ENCODE measurements at regions not wholly inside any gene's neighbourhood (a gene's known extent, or its start where the extent isn't known, plus 50 kb on each side); places are given as distances from the start of the nearest gene placed in this dataset.
"Not testable (repeated sequence)": the region's sequence is repeated elsewhere in the genome, so short reads cannot be mapped to it uniquely, and the experiment has no call there.

DNA sequence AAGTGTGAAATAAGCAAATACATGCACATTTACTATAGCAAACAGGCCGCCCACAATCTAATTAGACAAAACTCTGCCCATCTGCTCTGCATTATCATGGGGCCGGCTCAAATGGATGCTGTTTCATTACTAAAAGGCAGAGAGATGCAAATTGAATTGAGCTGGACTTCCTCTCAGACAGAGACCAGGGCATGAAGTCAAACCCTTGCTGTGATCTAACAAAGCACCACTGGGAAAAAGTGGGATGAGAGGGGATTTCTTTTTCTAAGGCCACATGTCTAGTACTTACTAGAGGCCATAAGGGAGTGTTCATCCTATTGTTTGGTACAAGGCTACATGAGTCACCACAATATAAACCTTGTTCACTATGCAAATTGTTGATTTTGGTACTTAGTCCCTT is 614.7 kb downstream of the ISL1 start:
- H3K27ac ChIP-seq = no peak overlapping the region
- no peaks in the 10 kb centered on the region for H3K27me3 ChIP-seq (replicated peaks)
- DNase-seq (ENCODE audit: low read depth in 1 of 2, low spot score in 2 of 2) = no peak
- H3K36me3 ChIP-seq = no peaks in the 10 kb centered on the region
- no peaks in the 10 kb centered on the region for H3K9me3 ChIP-seq (replicated peaks)
- H3K4me3 ChIP-seq = no peak overlapping the region
- no peaks in the 10 kb centered on the region for H3K4me1 ChIP-seq (replicated peaks)

DNA sequence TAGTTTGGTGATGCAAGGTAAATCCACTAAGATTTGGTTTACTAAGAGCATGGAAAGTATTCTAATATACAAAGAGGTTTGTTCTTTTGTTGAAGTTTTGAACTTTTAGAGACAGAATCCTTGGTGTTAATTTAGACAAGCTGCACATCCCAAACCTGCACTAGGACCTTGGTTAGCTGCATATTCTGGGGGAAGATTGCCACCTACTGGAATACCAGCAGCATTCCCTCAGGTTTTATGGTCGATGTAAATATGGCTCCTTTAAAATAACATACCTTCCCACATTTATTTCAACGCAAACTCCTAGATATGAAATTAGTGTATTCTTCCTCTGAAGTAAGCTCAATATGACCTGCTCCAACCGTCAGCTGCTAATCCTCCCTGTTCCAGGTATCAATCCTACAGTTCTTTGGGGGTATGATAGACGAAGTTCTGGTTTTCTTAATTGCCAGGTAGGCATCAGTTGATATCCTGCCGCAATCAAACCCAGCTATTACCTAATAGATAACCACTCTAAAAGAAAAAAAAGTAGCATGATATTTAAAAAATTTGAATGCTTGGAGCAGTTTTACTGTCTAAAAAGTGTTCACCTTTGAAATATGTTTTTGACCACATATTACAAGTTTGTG is 624.1 kb downstream of the ISL1 start:
- no peaks in the 10 kb centered on the region for H3K36me3 ChIP-seq
- H3K4me3 ChIP-seq = no peak overlapping the region
- DNase-seq (ENCODE audit: low read depth in 1 of 2, low spot score in 2 of 2) = peak in 1 of 2 experiments; percentile 12
- H3K9me3 ChIP-seq (replicated peaks) = no peaks in the 10 kb centered on the region
- H3K4me1 ChIP-seq (replicated peaks) = no peaks in the 10 kb centered on the region
- no peak overlapping the region for H3K27ac ChIP-seq
- H3K27me3 ChIP-seq (replicated peaks) = no peaks in the 10 kb centered on the region

DNA sequence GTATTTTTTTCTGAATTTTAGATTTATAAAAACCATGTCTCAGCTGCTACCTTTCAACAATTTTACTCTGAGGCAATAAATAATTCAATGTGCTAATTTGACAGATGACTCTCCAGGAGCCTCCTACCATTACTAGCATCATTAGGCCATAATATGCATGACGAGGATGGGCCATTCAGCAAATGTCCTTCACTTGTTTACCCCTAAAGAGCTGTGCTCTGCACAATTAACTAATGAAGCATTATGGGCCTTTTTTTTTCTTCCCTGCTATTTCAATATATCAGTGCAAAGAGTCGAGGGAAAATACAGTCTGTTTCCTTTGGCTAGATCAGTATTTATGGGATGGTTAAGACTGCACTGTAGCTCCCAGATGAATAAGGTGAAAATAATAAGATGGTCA is 627.2 kb downstream of the ISL1 start:
- H3K4me3 ChIP-seq = no peak overlapping the region
- no peaks in the 10 kb centered on the region for H3K4me1 ChIP-seq (replicated peaks)
- DNase-seq (ENCODE audit: low read depth in 1 of 2, low spot score in 2 of 2) = no peak
- no peak overlapping the region for H3K27ac ChIP-seq
- no peaks in the 10 kb centered on the region for H3K27me3 ChIP-seq (replicated peaks)
- no peaks in the 10 kb centered on the region for H3K36me3 ChIP-seq
- no peaks in the 10 kb centered on the region for H3K9me3 ChIP-seq (replicated peaks)

DNA sequence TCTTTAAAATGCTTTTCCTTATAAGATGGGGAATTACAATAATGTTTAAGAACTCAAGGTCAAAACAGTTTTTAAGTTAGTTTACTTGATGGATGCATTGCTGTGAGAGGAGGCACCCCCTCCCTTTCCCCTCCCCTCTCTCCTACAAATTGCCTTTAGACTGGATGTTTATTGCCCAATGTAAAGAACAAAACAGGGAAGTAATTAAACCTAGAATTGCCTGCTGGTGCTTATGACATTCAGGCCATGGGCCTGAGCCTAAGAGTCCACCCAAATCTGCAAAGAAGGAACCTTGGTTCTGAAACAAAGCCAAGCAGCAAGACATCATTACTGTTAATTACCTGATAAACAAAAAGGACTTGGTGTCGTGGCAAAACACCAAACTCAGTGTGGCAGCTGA is 630.3 kb downstream of the ISL1 start:
- Histone ChIP-seq H3K9me3 (replicated peaks) (no peaks in the 10 kb centered on the region), H3K27ac (no peak overlapping the region), H3K36me3 (no peaks in the 10 kb centered on the region), H3K27me3 (replicated peaks) (no peaks in the 10 kb centered on the region), H3K4me3 (no peak overlapping the region), H3K4me1 (replicated peaks) (no peaks in the 10 kb centered on the region)
- no peak for DNase-seq (ENCODE audit: low read depth in 1 of 2, low spot score in 2 of 2)

DNA sequence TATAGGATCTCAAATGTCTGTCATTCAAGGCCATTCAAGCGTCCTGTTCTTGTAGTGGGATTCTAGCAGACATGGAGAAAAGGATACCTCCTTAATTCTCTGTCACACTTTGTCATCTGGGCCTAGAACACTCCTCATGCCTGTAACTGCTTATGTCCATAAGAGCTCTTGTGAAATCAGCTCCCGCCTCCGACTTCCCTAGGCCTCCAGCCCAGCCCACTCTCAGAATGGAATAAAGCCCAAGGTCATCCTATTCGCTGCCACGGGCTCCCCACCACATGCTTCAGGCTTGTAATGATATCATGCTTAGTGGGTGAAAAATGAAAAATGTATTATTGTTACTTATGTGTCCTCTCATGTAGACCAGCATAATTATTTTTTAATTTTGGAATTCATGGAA is 632.5 kb downstream of the ISL1 start:
- Histone ChIP-seq H3K4me3 (no peak overlapping the region), H3K27ac (no peak overlapping the region), H3K4me1 (replicated peaks) (no peaks in the 10 kb centered on the region), H3K27me3 (replicated peaks) (no peaks in the 10 kb centered on the region), H3K36me3 (no peaks in the 10 kb centered on the region), H3K9me3 (replicated peaks) (no peaks in the 10 kb centered on the region)
- no peak for DNase-seq (ENCODE audit: low read depth in 1 of 2, low spot score in 2 of 2)

DNA sequence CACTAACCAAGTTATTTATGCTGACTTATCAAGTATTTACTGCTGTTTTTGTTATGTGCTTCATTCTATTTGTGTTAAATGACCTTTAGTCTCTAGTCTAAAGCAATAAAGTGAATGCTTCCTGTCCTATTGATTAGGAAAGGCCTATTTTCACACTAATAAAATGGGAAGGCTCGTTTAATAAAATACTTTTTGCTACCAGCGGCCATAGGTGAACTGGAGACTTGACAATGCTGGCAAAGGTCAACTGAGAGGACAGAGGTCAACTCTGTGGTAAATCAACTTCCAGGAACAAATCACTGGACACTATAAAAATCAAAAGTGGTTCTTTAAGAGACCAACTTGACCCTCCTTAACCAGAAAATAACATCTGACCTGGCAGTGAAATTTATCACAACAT is 634.3 kb downstream of the ISL1 start:
- no peak overlapping the region for H3K4me3 ChIP-seq
- H3K9me3 ChIP-seq (replicated peaks) = no peaks in the 10 kb centered on the region
- H3K36me3 ChIP-seq = no peaks in the 10 kb centered on the region
- H3K27ac ChIP-seq = no peak overlapping the region
- no peaks in the 10 kb centered on the region for H3K27me3 ChIP-seq (replicated peaks)
- no peak for DNase-seq (ENCODE audit: low read depth in 1 of 2, low spot score in 2 of 2)
- no peaks in the 10 kb centered on the region for H3K4me1 ChIP-seq (replicated peaks)

GRCh38 chr5:52024359-52024758 is 641.1 kb downstream of the ISL1 start:
- Histone ChIP-seq H3K27me3 (replicated peaks) (no peaks in the 10 kb centered on the region), H3K27ac (no peak overlapping the region), H3K36me3 (no peaks in the 10 kb centered on the region), H3K4me1 (replicated peaks) (no peaks in the 10 kb centered on the region), H3K4me3 (no peak overlapping the region), H3K9me3 (replicated peaks) (no peaks in the 10 kb centered on the region; the same call in 1 of the 2 replicates)
- DNase-seq (ENCODE audit: low read depth in 1 of 2, low spot score in 2 of 2) = no peak

- H3K4me3 ChIP-seq; H3K4me1 ChIP-seq (replicated peaks); H3K36me3 ChIP-seq; DNase-seq (ENCODE audit: low read depth in 1 of 2, low spot score in 2 of 2); H3K9me3 ChIP-seq (replicated peaks); H3K27ac ChIP-seq; H3K27me3 ChIP-seq (replicated peaks): not testable (repeated sequence)
These were observed 646.6 kb downstream of the ISL1 start for GRCh38 chr5:52029836-52030235.

DNA sequence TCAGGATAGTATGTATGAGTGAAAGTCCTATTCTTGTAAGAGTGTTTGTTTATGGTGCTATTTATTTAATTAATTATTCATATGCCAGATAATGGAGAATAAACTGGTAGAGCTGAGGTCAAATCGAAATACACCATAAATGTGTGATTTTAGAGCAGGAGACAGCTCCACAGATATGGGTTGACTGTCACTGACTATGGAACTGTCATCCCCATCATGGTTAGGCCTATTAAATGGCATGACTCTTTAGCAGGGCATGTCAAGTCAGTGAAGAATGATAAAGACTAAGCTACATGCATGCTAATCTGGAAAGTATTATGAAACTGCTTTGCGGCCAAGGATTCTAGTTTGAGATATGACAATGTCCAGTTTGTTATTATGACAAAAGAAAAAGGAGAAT is 658.6 kb downstream of the ISL1 start:
- no peaks in the 10 kb centered on the region for H3K9me3 ChIP-seq (replicated peaks)
- no peaks in the 10 kb centered on the region for H3K4me1 ChIP-seq (replicated peaks)
- no peak overlapping the region for H3K27ac ChIP-seq
- H3K4me3 ChIP-seq = no peak overlapping the region
- no peaks in the 10 kb centered on the region for H3K27me3 ChIP-seq (replicated peaks)
- DNase-seq (ENCODE audit: low read depth in 1 of 2, low spot score in 2 of 2) = no peak
- no peaks in the 10 kb centered on the region for H3K36me3 ChIP-seq

DNA sequence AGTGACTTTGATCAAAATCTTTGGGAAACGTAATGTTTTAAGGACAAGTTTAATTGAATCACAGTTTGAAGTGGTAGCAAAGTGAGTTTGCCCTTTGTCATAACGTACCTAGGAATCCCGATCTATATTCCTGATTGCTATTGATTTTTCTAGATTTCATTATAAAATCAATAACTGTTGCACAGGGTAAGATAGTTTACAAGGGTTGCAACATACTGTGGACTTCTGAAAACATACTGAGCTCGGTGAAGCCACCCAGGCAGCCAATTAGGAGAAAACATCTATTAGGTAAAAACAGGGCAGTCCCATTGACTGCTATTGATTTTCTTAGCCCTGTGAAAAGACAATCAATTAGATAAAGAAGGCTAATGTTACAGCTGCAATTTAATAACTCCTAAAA is 659.9 kb downstream of the ISL1 start:
- no peak overlapping the region for H3K27ac ChIP-seq
- H3K36me3 ChIP-seq = no peaks in the 10 kb centered on the region
- no peak overlapping the region for H3K4me3 ChIP-seq
- no peaks in the 10 kb centered on the region for H3K9me3 ChIP-seq (replicated peaks)
- no peaks in the 10 kb centered on the region for H3K4me1 ChIP-seq (replicated peaks)
- DNase-seq (ENCODE audit: low read depth in 1 of 2, low spot score in 2 of 2) = no peak
- H3K27me3 ChIP-seq (replicated peaks) = no peaks in the 10 kb centered on the region

DNA sequence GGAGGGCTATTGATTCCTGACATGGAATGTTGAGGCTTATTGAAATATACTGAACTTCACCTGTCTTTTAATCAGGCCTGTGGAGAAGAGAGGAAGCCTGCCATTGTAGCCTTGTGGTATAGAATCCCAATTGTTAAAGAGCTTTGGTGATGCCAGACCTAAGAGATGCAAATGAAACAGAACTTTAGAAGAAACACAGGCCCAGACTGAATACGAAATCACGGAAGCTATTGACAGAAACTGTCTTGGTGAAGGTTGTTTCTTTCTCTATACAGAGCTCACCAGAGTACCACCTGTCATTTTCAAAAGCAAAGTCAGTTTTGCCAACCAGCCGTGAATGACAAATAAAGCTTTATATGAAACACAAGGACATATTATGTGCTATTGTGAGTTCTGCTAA is 660.3 kb downstream of the ISL1 start:
- no peak for DNase-seq (ENCODE audit: low read depth in 1 of 2, low spot score in 2 of 2)
- Histone ChIP-seq H3K27ac (no peak overlapping the region), H3K4me3 (no peak overlapping the region), H3K36me3 (no peaks in the 10 kb centered on the region), H3K27me3 (replicated peaks) (no peaks in the 10 kb centered on the region), H3K4me1 (replicated peaks) (no peaks in the 10 kb centered on the region), H3K9me3 (replicated peaks) (no peaks in the 10 kb centered on the region)

DNA sequence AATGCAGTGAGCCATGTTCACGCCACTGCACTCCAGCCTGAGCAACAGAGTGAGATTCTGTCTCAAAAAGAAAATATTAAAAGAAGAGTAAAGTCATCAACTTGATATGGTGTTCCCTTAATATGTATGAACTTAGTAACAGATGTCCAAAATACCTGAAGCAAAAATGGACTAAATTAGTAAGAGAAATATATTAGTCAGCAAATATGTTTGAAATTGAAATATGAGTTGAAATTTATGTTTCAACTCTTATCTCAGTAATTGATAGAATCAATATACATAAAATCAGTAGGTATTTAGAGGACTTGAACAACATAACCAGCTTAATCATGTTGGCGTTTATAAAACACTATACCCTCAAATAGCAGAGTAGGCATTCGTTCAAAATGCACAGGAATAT is 668.5 kb downstream of the ISL1 start:
- Histone ChIP-seq H3K9me3 (replicated peaks) (no peaks in the 10 kb centered on the region), H3K27me3 (replicated peaks) (no peaks in the 10 kb centered on the region), H3K4me3 (no peak overlapping the region), H3K36me3 (no peaks in the 10 kb centered on the region), H3K4me1 (replicated peaks) (no peaks in the 10 kb centered on the region), H3K27ac (no peak overlapping the region)
- no peak for DNase-seq (ENCODE audit: low read depth in 1 of 2, low spot score in 2 of 2)

GRCh38 chr5:52063186-52063585 is 679.9 kb downstream of the ISL1 start:
- Histone ChIP-seq H3K4me3 (no peak overlapping the region), H3K27ac (no peak overlapping the region), H3K27me3 (replicated peaks) (no peaks in the 10 kb centered on the region), H3K36me3 (no peaks in the 10 kb centered on the region), H3K4me1 (replicated peaks) (no peaks in the 10 kb centered on the region), H3K9me3 (replicated peaks) (no peaks in the 10 kb centered on the region)
- no peak for DNase-seq (ENCODE audit: low read depth in 1 of 2, low spot score in 2 of 2)

DNA sequence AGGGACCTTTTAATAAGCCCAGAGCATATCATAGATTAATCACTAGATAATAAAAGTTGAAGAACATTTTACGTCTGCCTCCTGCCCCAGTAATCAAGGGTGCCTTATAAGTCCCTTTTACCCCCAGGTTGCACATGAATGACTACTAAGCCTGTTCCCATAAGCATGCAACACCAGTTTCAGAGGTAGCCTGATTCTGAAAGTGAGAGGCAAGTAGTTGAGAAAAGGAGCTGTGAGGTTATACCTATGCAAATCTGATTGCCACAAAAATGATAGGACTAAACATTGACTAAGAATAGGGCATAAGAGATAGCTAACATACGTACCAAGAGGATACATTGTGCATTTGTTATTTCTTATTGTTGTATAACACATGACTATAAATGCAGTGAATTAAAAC is 681.9 kb downstream of the ISL1 start:
- Histone ChIP-seq H3K9me3 (replicated peaks) (no peaks in the 10 kb centered on the region), H3K4me3 (no peak overlapping the region), H3K27ac (no peak overlapping the region), H3K36me3 (no peaks in the 10 kb centered on the region), H3K27me3 (replicated peaks) (no peaks in the 10 kb centered on the region), H3K4me1 (replicated peaks) (no peaks in the 10 kb centered on the region)
- no peak for DNase-seq (ENCODE audit: low read depth in 1 of 2, low spot score in 2 of 2)

GRCh38 chr5:52069997-52070396 is 686.7 kb downstream of the ISL1 start:
- no peak for DNase-seq (ENCODE audit: low read depth in 1 of 2, low spot score in 2 of 2)
- Histone ChIP-seq H3K36me3 (no peaks in the 10 kb centered on the region), H3K27ac (no peak overlapping the region), H3K9me3 (replicated peaks) (no peaks in the 10 kb centered on the region), H3K27me3 (replicated peaks) (no peaks in the 10 kb centered on the region), H3K4me3 (no peak overlapping the region), H3K4me1 (replicated peaks) (no peaks in the 10 kb centered on the region)
